DOHH2 (cell line): ENCODE measurements at regions not wholly inside any gene's neighbourhood (a gene's known extent, or its start where the extent isn't known, plus 50 kb on each side); places are given as distances from the start of the nearest gene placed in this dataset.

Experiments used
- EZH2phosphoT487 ChIP-seq: fragments of 200-600 bp; sonication (generic); IDR thresholded peaks from 2 replicates; pipeline ENCODE4 v1.6.1; 2017; ENCODE audit warnings: borderline replicate concordance, mild to moderate bottlenecking, antibody characterized with exemption, low read length, moderate library complexity, mixed read lengths
- TF ChIP-seq, protein P1 (sequence below): fragments of 200-600 bp; sonication (generic); IDR thresholded peaks from one replicate; pipeline ENCODE4 v1.5.1; 2014; ENCODE audit warnings: antibody characterized with exemption, mild to moderate bottlenecking, low read depth, low read length; ENCODE audit not compliant: poor library complexity, severe bottlenecking

DNA sequence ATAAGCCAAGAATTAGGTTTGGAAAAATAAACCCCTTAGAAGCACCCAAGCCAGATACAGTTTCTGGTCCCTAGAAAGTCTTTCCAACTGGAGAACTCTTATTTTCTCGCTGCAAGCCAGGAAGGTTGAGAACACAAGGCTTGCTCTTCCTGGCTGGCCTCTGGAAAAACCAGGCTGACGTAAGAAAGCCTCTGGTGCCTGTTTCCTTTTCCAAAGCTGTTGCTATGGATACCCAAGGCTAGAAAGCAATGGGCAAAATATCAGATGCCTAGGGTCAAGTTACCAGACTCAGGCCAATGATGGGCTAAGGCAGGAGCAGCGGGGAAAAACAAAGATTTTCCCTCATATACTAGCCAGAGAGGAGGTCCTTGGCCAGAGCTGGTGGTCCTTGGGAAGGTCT is 281.6 kb downstream of the KLHL13 start:
- TF ChIP-seq, protein P1, sequence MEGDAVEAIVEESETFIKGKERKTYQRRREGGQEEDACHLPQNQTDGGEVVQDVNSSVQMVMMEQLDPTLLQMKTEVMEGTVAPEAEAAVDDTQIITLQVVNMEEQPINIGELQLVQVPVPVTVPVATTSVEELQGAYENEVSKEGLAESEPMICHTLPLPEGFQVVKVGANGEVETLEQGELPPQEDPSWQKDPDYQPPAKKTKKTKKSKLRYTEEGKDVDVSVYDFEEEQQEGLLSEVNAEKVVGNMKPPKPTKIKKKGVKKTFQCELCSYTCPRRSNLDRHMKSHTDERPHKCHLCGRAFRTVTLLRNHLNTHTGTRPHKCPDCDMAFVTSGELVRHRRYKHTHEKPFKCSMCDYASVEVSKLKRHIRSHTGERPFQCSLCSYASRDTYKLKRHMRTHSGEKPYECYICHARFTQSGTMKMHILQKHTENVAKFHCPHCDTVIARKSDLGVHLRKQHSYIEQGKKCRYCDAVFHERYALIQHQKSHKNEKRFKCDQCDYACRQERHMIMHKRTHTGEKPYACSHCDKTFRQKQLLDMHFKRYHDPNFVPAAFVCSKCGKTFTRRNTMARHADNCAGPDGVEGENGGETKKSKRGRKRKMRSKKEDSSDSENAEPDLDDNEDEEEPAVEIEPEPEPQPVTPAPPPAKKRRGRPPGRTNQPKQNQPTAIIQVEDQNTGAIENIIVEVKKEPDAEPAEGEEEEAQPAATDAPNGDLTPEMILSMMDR = no peak
- TF ChIP-seq EZH2phosphoT487 = no peak
